ENCODE measurements at regions not wholly inside any gene's neighbourhood (a gene's known extent, or its start where the extent isn't known, plus 50 kb on each side); places are given as distances from the start of the nearest gene placed in this dataset.

- TF ChIP-seq CTCF (IDR thresholded peaks at IDR 0.05; ENCODE audit: low read length) (no peak), EZH2 (optimal IDR thresholded peaks at IDR 0.05; ENCODE audit: low read depth, low read length) (no peak)
These were observed 567.8 kb downstream of the IGSF11 start for GRCh38 chr3:118466795-118467330.

Measured in MM.1S (cell line).